K562 (cell line): ENCODE measurements at regions not wholly inside any gene's neighbourhood (a gene's known extent, or its start where the extent isn't known, plus 50 kb on each side); places are given as distances from the start of the nearest gene placed in this dataset.
A peak's percentile ranks its signal among the peaks of the same experiment; 100 is the strongest.

Source experiments
- ARHGAP35 ChIP-seq: fragments of 450-650 bp; IDR thresholded peaks from 2 replicates; pipeline ENCODE4 v1.6.1; 2018; ENCODE audit not compliant: partially characterized antibody
- ETV6 ChIP-seq, 3 experiments: fragments of 150-350 bp in 1 of 3; sonication (generic) in 1 of 3; formaldehyde crosslinking in 1 of 3; IDR thresholded peaks; 2 replicates each; pipeline versions ENCODE4 v1.6.1 to v1.8.0; 2014 to 2022; ENCODE audit warnings: borderline replicate concordance in 2 of 3, low read depth in 2 of 3, antibody characterized with exemption in 1 of 3, low read length in 1 of 3, mild to moderate bottlenecking in 1 of 3, missing genetic modification reagents in 1 of 3
- GMEB1 ChIP-seq: fragments of 250-450 bp; sonication (Bioruptor Pico); IDR thresholded peaks from 2 replicates; pipeline ENCODE4 v1.4.0; 2020; ENCODE audit warnings: mild to moderate bottlenecking
- HMGXB4 ChIP-seq: sonication (generic); formaldehyde crosslinking; IDR thresholded peaks from 2 replicates; pipeline ENCODE4 v1.8.1; 2023; ENCODE audit warnings: mild to moderate bottlenecking, missing genetic modification reagents
- HNRNPUL1 ChIP-seq: fragments of 200-400 bp; formaldehyde crosslinking; IDR thresholded peaks from 2 replicates; pipeline ENCODE4 v1.6.1; 2017; ENCODE audit warnings: low read length
- NEUROD1 ChIP-seq: fragments of 150-350 bp; IDR thresholded peaks from 2 replicates; pipeline ENCODE4 v1.6.1; 2014; ENCODE audit warnings: borderline replicate concordance, low read length, low read depth; ENCODE audit not compliant: partially characterized antibody
- PHF20 ChIP-seq: fragments of 450-650 bp; IDR thresholded peaks from 2 replicates; pipeline ENCODE4 v1.6.1; 2018; ENCODE audit not compliant: partially characterized antibody
- RCOR1 ChIP-seq, 2 experiments: IDR thresholded peaks; 2 replicates each; pipeline ENCODE4 v1.6.1; 2012; ENCODE audit warnings: low read depth in 2 of 2, low read length in 2 of 2, borderline replicate concordance in 1 of 2, improper control_type of control experiment in 1 of 2
- SAFB2 ChIP-seq: fragments of 200-400 bp; formaldehyde crosslinking; IDR thresholded peaks from 2 replicates; pipeline ENCODE4 v1.6.1; 2018; ENCODE audit warnings: borderline replicate concordance, low read length, low read depth, moderate library complexity; ENCODE audit not compliant: severe bottlenecking
- STAG1 ChIP-seq: sonication (generic); formaldehyde crosslinking; IDR thresholded peaks from 2 replicates; pipeline ENCODE4 v1.5.0; 2020; ENCODE audit warnings: missing genetic modification reagents, borderline replicate concordance
- THAP12 ChIP-seq: fragments of 250-450 bp; sonication (Bioruptor Pico); IDR thresholded peaks from 2 replicates; pipeline ENCODE4 v1.9.0; 2021; ENCODE audit warnings: mild to moderate bottlenecking, inconsistent platforms
- THRA ChIP-seq: fragments of 450-650 bp; IDR thresholded peaks from 2 replicates; pipeline ENCODE4 v1.6.1; 2017; ENCODE audit warnings: mild to moderate bottlenecking, moderate library complexity
- ZFX ChIP-seq: sonication (generic); formaldehyde crosslinking; IDR thresholded peaks from 2 replicates; pipeline ENCODE4 v1.8.0; 2022; ENCODE audit warnings: mild to moderate bottlenecking, missing genetic modification reagents, moderate library complexity
- ZNF280B ChIP-seq: fragments of 250-450 bp; sonication (Bioruptor Pico); IDR thresholded peaks from 2 replicates; pipeline ENCODE4 v1.5.1; 2021; ENCODE audit warnings: mild to moderate bottlenecking

GRCh38 chr4:31995943-31996901 is 1276.1 kb downstream of the PCDH7 start (continued):
- TF ChIP-seq THAP12 (CRISPR knock-in tag) (no peak), ZFX (CRISPR knock-in tag) (peak; percentile 80), SAFB2 (no peak), STAG1 (no peak), NEUROD1 (no peak), HMGXB4 (CRISPR knock-in tag) (no peak), ARHGAP35 (no peak), ZNF280B (CRISPR knock-in tag) (no peak), THRA (no peak), ETV6 (IDR thresholded peaks at IDR 0.05; ENCODE audit: borderline replicate concordance in 1 of 2, low read depth in 2 of 2, low read length in 1 of 2) (no peak), ETV6 (CRISPR knock-in tag; IDR thresholded peaks at IDR 0.05; ENCODE audit: borderline replicate concordance) (no peak), HNRNPUL1 (no peak), PHF20 (no peak), GMEB1 (CRISPR knock-in tag) (no peak), RCOR1 (IDR thresholded peaks at IDR 0.05; ENCODE audit: borderline replicate concordance in 1 of 2, low read depth in 2 of 2, low read length in 2 of 2) (no peak)
